Sigmoid colon (tissue), 6 donors: ENCODE measurements at regions not wholly inside any gene's neighbourhood (a gene's known extent, or its start where the extent isn't known, plus 50 kb on each side); places are given as distances from the start of the nearest gene placed in this dataset.

ENCODE experiments used
- DNase-seq: peaks from one replicate; pipeline ENCODE4 v3.0.0-alpha.2; 2019
- H3K27ac ChIP-seq, 4 donors: fragments of 200-600 bp; sonication (generic); one replicate each; pipeline ENCODE4 v1.5.1; 2016 to 2019; ENCODE audit warnings: mild to moderate bottlenecking in 1 of 4
- H3K27me3 ChIP-seq, 3 donors: fragments of 200-600 bp; sonication (generic); one replicate each; pipeline ENCODE4 v1.5.1; 2019; ENCODE audit warnings: mild to moderate bottlenecking in 1 of 3
- H3K36me3 ChIP-seq, 4 donors: fragments of 200-600 bp; sonication (generic); one replicate each; pipeline ENCODE4 v1.5.1; 2016 to 2019
- H3K4me1 ChIP-seq, 4 donors: fragments of 200-600 bp; sonication (generic); one replicate each; pipeline ENCODE4 v1.5.1; 2017 to 2019
- H3K4me3 ChIP-seq, 4 donors: fragments of 200-600 bp; sonication (generic); one replicate each; pipeline ENCODE4 v1.5.1; 2017 to 2019; ENCODE audit warnings: mild to moderate bottlenecking in 2 of 4, moderate library complexity in 1 of 4
- H3K9me3 ChIP-seq, 4 donors: fragments of 200-600 bp in 3 of 4; sonication (generic) in 3 of 4; one replicate each; pipeline versions ENCODE4 v1.5.1 to v1.6.1; 2013 to 2019
- CTCF ChIP-seq, 4 experiments: fragments of 450-650 bp in 3 of 4; fragments of 200-600 bp in 1 of 4; IDR thresholded peaks; one replicate each; pipeline ENCODE4 v1.5.1; 2016 to 2019; ENCODE audit warnings: antibody characterized with exemption in 4 of 4, mild to moderate bottlenecking in 3 of 4, moderate library complexity in 2 of 4
- EP300 ChIP-seq, 4 donors: sonication (generic); formaldehyde crosslinking; IDR thresholded peaks; one replicate each; pipeline ENCODE4 v1.6.1; 2017; ENCODE audit warnings: antibody characterized with exemption in 4 of 4
- POLR2A ChIP-seq, 2 donors: fragments of 450-650 bp; IDR thresholded peaks; one replicate each; pipeline ENCODE4 v1.6.1; 2016; ENCODE audit warnings: antibody characterized with exemption in 2 of 2, mild to moderate bottlenecking in 2 of 2, moderate library complexity in 2 of 2
- POLR2AphosphoS5 ChIP-seq, 4 donors: sonication (generic); formaldehyde crosslinking; IDR thresholded peaks; one replicate each; pipeline ENCODE4 v1.6.1; 2017; ENCODE audit warnings: antibody characterized with exemption in 4 of 4
- WGBS, 2 donors: extraction: QIAGEN DNeasy Blood & Tissue Kit; methylation state at CpG; one replicate each; pipeline ENCODE4 v1.1.7; 2013; 5-methylcytosine and 5-hydroxymethylcytosine counted together
- intact Hi-C: fragments of 100-400 bp; cut with DNase I; formaldehyde crosslinking; loops from one replicate; pipeline ENCODE4 v1.15.1; 2023
- donor health status: healthy with polysubstance abuse.
- donor health status: healthy.

- TF ChIP-seq CTCF (IDR thresholded peaks at IDR 0.05) (no peak), POLR2A (IDR thresholded peaks at IDR 0.05) (no peak), POLR2AphosphoS5 (IDR thresholded peaks at IDR 0.05) (no peak), EP300 (IDR thresholded peaks at IDR 0.05) (no peak)
- Histone ChIP-seq H3K4me3 (no peak overlapping the region), H3K9me3 (no peaks in the 10 kb centered on the region), H3K4me1 (peaks cover 0 to 3% (median 0%) of the 10 kb centered on the region in 4 donors), H3K27ac (no peak overlapping the region), H3K36me3 (no peaks in the 10 kb centered on the region), H3K27me3 (no peaks in the 10 kb centered on the region)
- DNase-seq: no peak
- intact Hi-C loops: no loop called here
Observed at GRCh38 chr2:220420820-220421219, 793.4 kb downstream of the SLC4A3 start.

DNA sequence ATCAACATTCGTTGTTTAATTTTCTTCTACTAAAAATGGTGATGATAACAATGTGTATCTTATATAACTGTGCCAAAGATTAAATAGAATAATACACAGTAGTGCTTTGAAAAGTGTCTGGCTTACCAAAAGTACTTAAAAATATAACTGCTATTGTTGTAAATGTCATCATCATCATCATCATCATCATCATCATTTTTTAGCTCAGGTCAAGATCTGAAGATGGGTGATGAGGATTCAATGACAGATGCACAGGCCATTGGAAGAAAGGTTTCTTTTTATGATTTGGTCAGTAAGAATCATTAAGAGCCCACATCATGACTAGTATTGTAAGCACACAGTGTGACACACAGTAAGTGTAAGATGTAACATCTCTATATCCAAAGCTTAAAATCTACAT, 795.2 kb downstream of the SLC4A3 start:
- no peak for TF ChIP-seq EP300 (IDR thresholded peaks at IDR 0.05)
- TF ChIP-seq POLR2AphosphoS5 (IDR thresholded peaks at IDR 0.05): no peak
- no peak for TF ChIP-seq POLR2A (IDR thresholded peaks at IDR 0.05)
- no peak for TF ChIP-seq CTCF (IDR thresholded peaks at IDR 0.05)
- WGBS, 2 donors: 67 to 79% methylated on average over 1 of the region's 1 CpG

GRCh38 chr2:220424561-220424960, 797.1 kb downstream of the SLC4A3 start:
- intact Hi-C loops: no loop called here
- DNase-seq: no peak
- no peak for TF ChIP-seq POLR2AphosphoS5 (IDR thresholded peaks at IDR 0.05)
- TF ChIP-seq EP300 (IDR thresholded peaks at IDR 0.05): no peak
- TF ChIP-seq POLR2A (IDR thresholded peaks at IDR 0.05): no peak
- TF ChIP-seq CTCF (IDR thresholded peaks at IDR 0.05): no peak

More for the DNA sequence above, 795.2 kb downstream of the SLC4A3 start:
- H3K27ac ChIP-seq: no peak overlapping the region
- H3K36me3 ChIP-seq: no peaks in the 10 kb centered on the region
- no peaks in the 10 kb centered on the region for H3K27me3 ChIP-seq
- H3K9me3 ChIP-seq: no peaks in the 10 kb centered on the region
- DNase-seq: no peak
- intact Hi-C loops: no loop called here
- peaks cover 0 to 3% (median 0%) of the 10 kb centered on the region in 4 donors for H3K4me1 ChIP-seq
- H3K4me3 ChIP-seq: no peak overlapping the region

GRCh38 chr2:220432645-220433044, 805.2 kb downstream of the SLC4A3 start:
- 70 to 77% methylated on average over 2 of the region's 2 CpGs for WGBS, 2 donors
- TF ChIP-seq POLR2A (IDR thresholded peaks at IDR 0.05): no peak
- TF ChIP-seq POLR2AphosphoS5 (IDR thresholded peaks at IDR 0.05): no peak
- TF ChIP-seq EP300 (IDR thresholded peaks at IDR 0.05): no peak
- no peak for TF ChIP-seq CTCF (IDR thresholded peaks at IDR 0.05)
- Histone ChIP-seq H3K27me3 (no peaks in the 10 kb centered on the region), H3K27ac (no peak overlapping the region), H3K36me3 (no peaks in the 10 kb centered on the region), H3K9me3 (no peaks in the 10 kb centered on the region), H3K4me1 (no peaks in the 10 kb centered on the region), H3K4me3 (no peak overlapping the region)
- intact Hi-C loops: no loop called here
- no peak for DNase-seq

More at GRCh38 chr2:220424561-220424960, 797.1 kb downstream of the SLC4A3 start:
- WGBS, 2 donors: 66 to 69% methylated on average over 2 of the region's 2 CpGs
- Histone ChIP-seq H3K4me3 (no peak overlapping the region), H3K4me1 (peaks cover 0 to 3% (median 0%) of the 10 kb centered on the region in 4 donors), H3K36me3 (no peaks in the 10 kb centered on the region), H3K9me3 (no peaks in the 10 kb centered on the region), H3K27ac (no peak overlapping the region), H3K27me3 (no peaks in the 10 kb centered on the region)

DNA sequence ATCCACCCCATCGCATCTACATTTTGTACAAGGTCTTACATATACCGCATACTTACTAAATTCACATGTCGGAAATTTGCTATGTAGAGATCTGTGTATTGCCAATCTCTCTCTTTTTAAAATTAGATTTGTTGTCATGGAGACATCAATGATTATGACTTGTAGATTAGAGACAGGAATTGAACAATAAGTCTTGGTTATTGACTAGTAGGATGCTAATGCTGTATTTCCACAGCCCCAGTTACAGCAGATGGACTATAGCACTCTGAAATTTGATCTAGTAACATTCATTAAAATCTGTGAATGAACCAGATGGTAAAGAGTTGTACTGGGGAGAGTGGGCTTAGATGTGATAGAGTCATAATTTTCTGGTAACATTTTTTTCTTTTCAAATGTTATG, 805.7 kb downstream of the SLC4A3 start:
- Histone ChIP-seq H3K27me3 (no peaks in the 10 kb centered on the region), H3K4me1 (no peaks in the 10 kb centered on the region), H3K36me3 (no peaks in the 10 kb centered on the region), H3K4me3 (no peak overlapping the region), H3K9me3 (no peaks in the 10 kb centered on the region), H3K27ac (no peak overlapping the region)
- TF ChIP-seq CTCF (IDR thresholded peaks at IDR 0.05): no peak
- no peak for DNase-seq
- intact Hi-C loops: no loop called here
- 94 to 96% methylated on average over 3 of the region's 3 CpGs for WGBS, 2 donors
